Head of caudate nucleus (tissue), 42 donors: ENCODE measurements at regions not wholly inside any gene's neighbourhood (a gene's known extent, or its start where the extent isn't known, plus 50 kb on each side); places are given as distances from the start of the nearest gene placed in this dataset.

Experiments used
- DNase-seq, 42 donors: peaks; one replicate each; pipeline versions ENCODE4 v3.0.0 to v3.0.0-alpha.2; 2020 to 2021; ENCODE audit warnings: mixed read lengths in 7 of 42
- intact Hi-C: fragments of 100-400 bp; cut with DNase I; formaldehyde crosslinking; loops from one replicate; pipeline ENCODE4 v1.15.0; 2022

GRCh38 chr9:130779153-130779855, 55.8 kb upstream of the ABL1 start:
- intact Hi-C loops = no loop called here
- peak in 5 of 42 donors; percentile 13 to 32 (median 18) for DNase-seq

- DNase-seq = no peak
- intact Hi-C loops = no loop called here
Measured at GRCh38 chr9:130780415-130780814, 54.6 kb upstream of the ABL1 start.

GRCh38 chr9:130780865-130781504, 54.1 kb upstream of the ABL1 start:
- intact Hi-C loops = no loop called here
- no peak for DNase-seq

GRCh38 chr9:130781569-130781968, 53.5 kb upstream of the ABL1 start:
- intact Hi-C loops = no loop called here

GRCh38 chr9:130782886-130783530, 52.0 kb upstream of the ABL1 start:
- DNase-seq = no peak
- intact Hi-C loops = no loop called here

More at GRCh38 chr9:130781569-130781968, 53.5 kb upstream of the ABL1 start:
- no peak for DNase-seq

GRCh38 chr9:130785053-130785452, 50.0 kb upstream of the ABL1 start:
- intact Hi-C loops = no loop called here

More at GRCh38 chr9:130785053-130785452, 50.0 kb upstream of the ABL1 start:
- DNase-seq = no peak
